ENCODE measurements at regions not wholly inside any gene's neighbourhood (a gene's known extent, or its start where the extent isn't known, plus 50 kb on each side); places are given as distances from the start of the nearest gene placed in this dataset.
"Not testable (repeated sequence)": the region's sequence is repeated elsewhere in the genome, so short reads cannot be mapped to it uniquely, and the experiment has no call there.

DNA sequence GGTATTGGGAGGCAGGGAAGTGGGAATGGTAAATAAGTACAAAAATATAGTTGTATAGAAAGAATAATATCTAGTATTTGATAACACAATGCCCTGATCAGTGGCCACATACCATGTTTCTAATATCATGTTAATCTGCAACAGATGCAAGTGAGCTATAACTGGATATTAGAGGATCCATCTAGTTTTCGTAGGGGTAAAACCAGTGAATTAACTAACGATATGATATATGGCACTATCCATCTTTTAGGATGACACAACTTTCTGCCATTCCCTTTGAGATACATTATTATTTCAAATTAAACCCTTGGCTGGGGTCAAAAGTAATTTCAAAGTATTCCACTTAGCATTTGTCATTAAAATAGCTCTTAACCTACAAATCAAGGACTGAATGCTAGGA, 1686.2 kb downstream of the SLITRK1 start:
- Histone ChIP-seq H3K9me3 (ENCODE audit: control insufficient read depth in 1 of 2, low read length in 2 of 2) (no peaks in the 10 kb centered on the region), H3K36me3 (ENCODE audit: insufficient read depth, low read length) (no peaks in the 10 kb centered on the region), H3K27me3 (ENCODE audit: insufficient read depth, low read length) (no peaks in the 10 kb centered on the region), H3K4me1 (ENCODE audit: insufficient read depth, low read length) (no peaks in the 10 kb centered on the region), H3K4me3 (ENCODE audit: low read length in 2 of 2) (no peak overlapping the region), H3K27ac (ENCODE audit: low read depth, low read length) (no peak overlapping the region)
- H3K9me3 Mint-ChIP-seq: peaks cover 0 to 27% (median 5%) of the 10 kb centered on the region in 8 donors
- POLR2A ChIA-PET (ENCODE audit: partially characterized antibody): no interaction called here
- H3K4me1 Mint-ChIP-seq: no peaks in the 10 kb centered on the region
- H3K36me3 Mint-ChIP-seq: no peaks in the 10 kb centered on the region
- CTCF ChIA-PET (ENCODE audit: partially characterized antibody): no interaction called here
- intact Hi-C loops (cut with micrococcal nuclease): no loop called here
- DNase-seq: no peak
- H3K27ac Mint-ChIP-seq: no peak overlapping the region
- H3K4me3 Mint-ChIP-seq: no peak overlapping the region
- no peaks in the 10 kb centered on the region for H3K27me3 Mint-ChIP-seq

DNA sequence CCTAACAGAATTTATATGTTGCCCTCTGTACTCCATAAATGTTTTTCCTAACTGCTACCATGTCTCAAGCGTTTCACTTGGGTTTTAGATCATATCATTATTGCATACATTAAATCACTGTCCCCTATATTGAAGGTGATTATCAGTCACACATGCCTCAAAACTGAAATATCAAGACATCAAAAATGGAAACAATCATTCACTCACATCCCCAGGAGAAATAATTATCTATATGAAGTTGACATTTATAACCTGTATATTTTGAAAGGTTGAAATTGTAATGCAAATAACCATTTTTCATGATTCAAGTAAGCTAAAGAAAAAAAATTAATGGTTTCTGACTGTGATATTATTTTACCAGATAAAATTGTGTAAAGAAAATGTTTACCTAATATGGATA, 1695.0 kb downstream of the SLITRK1 start:
- no peaks in the 10 kb centered on the region for H3K9me3 ChIP-seq (ENCODE audit: control insufficient read depth in 1 of 2, low read length in 2 of 2)
- H3K36me3 Mint-ChIP-seq: no peaks in the 10 kb centered on the region
- no peaks in the 10 kb centered on the region for H3K36me3 ChIP-seq (ENCODE audit: insufficient read depth, low read length)
- H3K4me3 ChIP-seq (ENCODE audit: low read length in 2 of 2): no peak overlapping the region
- peaks cover 0 to 8% (median 4%) of the 10 kb centered on the region in 8 donors for H3K9me3 Mint-ChIP-seq
- ChIA-PET CTCF (ENCODE audit: partially characterized antibody) (no interaction called here), POLR2A (ENCODE audit: partially characterized antibody) (no interaction called here)
- H3K4me1 Mint-ChIP-seq: no peaks in the 10 kb centered on the region
- no peak overlapping the region for H3K27ac Mint-ChIP-seq
- no peaks in the 10 kb centered on the region for H3K27me3 Mint-ChIP-seq
- no peak overlapping the region for H3K27ac ChIP-seq (ENCODE audit: low read depth, low read length)
- no peak overlapping the region for H3K4me3 Mint-ChIP-seq
- intact Hi-C loops (cut with micrococcal nuclease): no loop called here
- H3K4me1 ChIP-seq (ENCODE audit: insufficient read depth, low read length): no peaks in the 10 kb centered on the region
- H3K27me3 ChIP-seq (ENCODE audit: insufficient read depth, low read length): no peaks in the 10 kb centered on the region
- no peak for DNase-seq

GRCh38 chr13:82176751-82177150, 1705.5 kb downstream of the SLITRK1 start:
- H3K27ac Mint-ChIP-seq: no peak overlapping the region
- Histone ChIP-seq H3K36me3 (ENCODE audit: insufficient read depth, low read length) (no peaks in the 10 kb centered on the region), H3K4me1 (ENCODE audit: insufficient read depth, low read length) (no peaks in the 10 kb centered on the region), H3K27me3 (ENCODE audit: insufficient read depth, low read length) (no peaks in the 10 kb centered on the region), H3K27ac (ENCODE audit: low read depth, low read length) (no peak overlapping the region), H3K4me3 (ENCODE audit: low read length in 2 of 2) (no peak overlapping the region), H3K9me3 (ENCODE audit: control insufficient read depth in 1 of 2, low read length in 2 of 2) (no peaks in the 10 kb centered on the region)
- peaks cover 0 to 6% (median 3%) of the 10 kb centered on the region in 8 donors for H3K9me3 Mint-ChIP-seq
- no peak for DNase-seq
- ChIA-PET POLR2A (ENCODE audit: partially characterized antibody) (no interaction called here), CTCF (ENCODE audit: partially characterized antibody) (no interaction called here)
- H3K4me1 Mint-ChIP-seq: no peaks in the 10 kb centered on the region
- no peaks in the 10 kb centered on the region for H3K27me3 Mint-ChIP-seq
- intact Hi-C loops (cut with micrococcal nuclease): no loop called here
- H3K36me3 Mint-ChIP-seq: no peaks in the 10 kb centered on the region
- H3K4me3 Mint-ChIP-seq: no peak overlapping the region

DNA sequence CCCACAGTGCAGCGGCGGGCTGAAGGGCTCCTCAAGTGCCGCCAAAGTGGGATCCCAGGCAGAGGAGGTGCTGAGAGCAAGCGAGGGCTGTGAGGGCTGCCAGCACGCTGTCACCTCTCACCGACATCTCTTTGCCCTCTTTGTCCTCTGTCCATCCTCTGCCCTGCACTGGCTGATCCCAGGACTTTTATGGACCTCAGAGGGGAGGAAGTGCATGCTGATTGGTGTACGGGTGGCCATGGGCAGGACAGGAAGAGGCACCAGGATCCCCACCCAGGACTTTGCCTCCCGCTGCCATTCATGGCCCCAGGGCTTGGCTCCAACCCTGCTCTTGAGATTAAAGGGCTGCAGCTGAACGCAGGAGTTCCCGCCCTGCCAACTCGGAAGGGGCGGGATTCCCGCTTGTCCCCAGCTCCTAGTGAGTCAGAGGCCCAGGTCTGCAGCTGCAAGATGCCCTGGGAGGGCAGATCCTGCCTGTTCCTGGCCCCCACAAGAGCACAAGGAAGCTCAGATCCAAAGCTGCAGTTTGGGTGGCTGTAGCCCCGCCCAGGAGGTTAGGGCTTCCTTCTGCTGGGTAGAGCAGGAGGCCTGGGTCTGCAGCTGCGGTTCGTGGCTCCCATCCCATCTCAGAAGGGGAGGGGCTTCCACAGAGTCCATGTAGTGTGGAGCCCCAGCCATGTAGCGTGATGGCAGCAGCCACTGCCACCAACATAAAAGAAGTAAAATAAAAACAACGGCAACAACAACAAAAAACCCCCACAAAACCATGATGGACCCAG, 1716.7 kb downstream of the SLITRK1 start:
- H3K4me1 Mint-ChIP-seq: no peaks in the 10 kb centered on the region
- H3K27me3 ChIP-seq (ENCODE audit: insufficient read depth, low read length): no peaks in the 10 kb centered on the region
- no peak overlapping the region for H3K4me3 ChIP-seq (ENCODE audit: low read length in 2 of 2)
- H3K4me3 Mint-ChIP-seq: no peak overlapping the region
- no peak overlapping the region for H3K27ac Mint-ChIP-seq
- H3K27ac ChIP-seq (ENCODE audit: low read depth, low read length): no peak overlapping the region
- no peaks in the 10 kb centered on the region for H3K36me3 ChIP-seq (ENCODE audit: insufficient read depth, low read length)
- ChIA-PET CTCF (ENCODE audit: partially characterized antibody) (no interaction called here), POLR2A (ENCODE audit: partially characterized antibody) (no interaction called here)
- intact Hi-C loops (cut with micrococcal nuclease): no loop called here
- H3K9me3 ChIP-seq (ENCODE audit: control insufficient read depth in 1 of 2, low read length in 2 of 2): no peaks in the 10 kb centered on the region
- H3K27me3 Mint-ChIP-seq: no peaks in the 10 kb centered on the region
- H3K4me1 ChIP-seq (ENCODE audit: insufficient read depth, low read length): no peaks in the 10 kb centered on the region
- no peak for DNase-seq
- H3K36me3 Mint-ChIP-seq: no peaks in the 10 kb centered on the region
- H3K9me3 Mint-ChIP-seq: peaks cover 3 to 20% (median 14%) of the 10 kb centered on the region in 8 donors

DNA sequence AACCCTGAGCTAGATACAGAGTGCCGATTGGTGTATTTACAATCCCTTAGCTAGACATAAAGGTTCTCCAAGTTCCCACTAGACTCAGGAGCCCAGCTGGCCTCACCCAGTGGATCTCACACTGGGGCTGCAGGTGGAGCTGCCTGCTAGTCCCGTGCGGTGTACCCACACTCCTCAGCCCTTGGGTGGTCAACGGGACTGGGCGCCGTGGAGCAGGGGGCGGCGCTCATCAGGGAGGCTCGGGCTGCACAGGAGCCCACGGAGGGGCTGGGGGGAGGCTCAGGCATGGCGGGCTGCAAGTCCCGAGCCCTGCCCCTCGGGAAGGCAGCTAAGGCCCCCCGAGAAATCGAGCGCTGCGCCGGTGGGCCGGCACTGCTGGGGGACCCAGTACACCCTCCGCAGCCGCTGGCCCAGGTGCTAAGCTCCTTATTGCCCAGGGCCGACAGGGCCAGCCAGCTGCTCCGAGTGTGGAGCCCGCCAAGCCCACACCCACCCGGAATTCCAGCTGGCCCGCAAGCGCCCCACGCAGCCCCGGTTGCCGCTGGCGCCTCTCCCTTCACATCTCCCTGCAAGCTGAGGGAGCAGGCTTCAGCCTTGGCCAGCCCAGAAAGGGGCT, 1717.4 kb downstream of the SLITRK1 start:
- H3K27ac Mint-ChIP-seq; POLR2A ChIA-PET (ENCODE audit: partially characterized antibody); DNase-seq; H3K4me1 ChIP-seq (ENCODE audit: insufficient read depth, low read length); CTCF ChIA-PET (ENCODE audit: partially characterized antibody); H3K9me3 ChIP-seq (ENCODE audit: control insufficient read depth in 1 of 2, low read length in 2 of 2); H3K27me3 Mint-ChIP-seq; H3K4me1 Mint-ChIP-seq; H3K4me3 ChIP-seq (ENCODE audit: low read length in 2 of 2); H3K36me3 Mint-ChIP-seq; intact Hi-C loops (cut with micrococcal nuclease); H3K27me3 ChIP-seq (ENCODE audit: insufficient read depth, low read length); H3K27ac ChIP-seq (ENCODE audit: low read depth, low read length); H3K36me3 ChIP-seq (ENCODE audit: insufficient read depth, low read length); H3K4me3 Mint-ChIP-seq: not testable (repeated sequence)
- peaks cover 3 to 15% (median 12%) of the 10 kb centered on the region in 8 donors for H3K9me3 Mint-ChIP-seq

GRCh38 chr13:82147526-82147925, 1734.7 kb downstream of the SLITRK1 start:
- no peak overlapping the region for H3K4me3 Mint-ChIP-seq
- no peaks in the 10 kb centered on the region for H3K36me3 ChIP-seq (ENCODE audit: insufficient read depth, low read length)
- no peak for DNase-seq
- H3K27me3 ChIP-seq (ENCODE audit: insufficient read depth, low read length): no peaks in the 10 kb centered on the region
- no peaks in the 10 kb centered on the region for H3K27me3 Mint-ChIP-seq
- no peaks in the 10 kb centered on the region for H3K36me3 Mint-ChIP-seq
- H3K4me3 ChIP-seq (ENCODE audit: low read length in 2 of 2): no peak overlapping the region
- H3K27ac Mint-ChIP-seq: no peak overlapping the region
- no peaks in the 10 kb centered on the region for H3K9me3 ChIP-seq (ENCODE audit: control insufficient read depth in 1 of 2, low read length in 2 of 2)
- H3K27ac ChIP-seq (ENCODE audit: low read depth, low read length): no peak overlapping the region
- intact Hi-C loops (cut with micrococcal nuclease): no loop called here
- peaks cover 0 to 10% (median 1%) of the 10 kb centered on the region in 8 donors for H3K9me3 Mint-ChIP-seq
- ChIA-PET CTCF (ENCODE audit: partially characterized antibody) (no interaction called here), POLR2A (ENCODE audit: partially characterized antibody) (no interaction called here)
- no peaks in the 10 kb centered on the region for H3K4me1 ChIP-seq (ENCODE audit: insufficient read depth, low read length)
- H3K4me1 Mint-ChIP-seq: no peaks in the 10 kb centered on the region

DNA sequence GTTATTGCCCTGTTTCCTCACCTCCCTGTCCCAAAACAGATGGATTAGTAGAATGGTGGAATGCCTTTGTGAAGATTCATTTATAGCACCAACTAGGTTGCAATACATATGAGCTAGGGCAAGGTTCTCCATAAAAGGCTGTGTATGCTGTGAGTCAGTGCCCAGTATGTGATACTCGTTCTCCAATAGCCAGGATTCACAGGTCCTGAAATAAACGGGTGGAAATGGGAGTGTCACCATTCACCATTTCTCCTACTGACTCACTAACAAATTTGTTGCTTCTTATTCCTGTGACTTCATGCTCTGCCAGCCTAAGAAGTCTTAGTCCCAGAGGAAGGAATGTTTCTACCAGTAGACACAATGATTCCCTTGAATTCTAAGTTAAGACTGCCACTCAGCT, 1745.4 kb downstream of the SLITRK1 start:
- CTCF ChIA-PET (ENCODE audit: partially characterized antibody): no interaction called here
- intact Hi-C loops (cut with micrococcal nuclease): no loop called here
- no peak overlapping the region for H3K4me3 Mint-ChIP-seq
- POLR2A ChIA-PET (ENCODE audit: partially characterized antibody): no interaction called here
- H3K9me3 ChIP-seq (ENCODE audit: control insufficient read depth in 1 of 2, low read length in 2 of 2): no peaks in the 10 kb centered on the region
- no peaks in the 10 kb centered on the region for H3K4me1 Mint-ChIP-seq
- no peaks in the 10 kb centered on the region for H3K27me3 ChIP-seq (ENCODE audit: insufficient read depth, low read length)
- no peak for DNase-seq
- H3K36me3 Mint-ChIP-seq: no peaks in the 10 kb centered on the region
- H3K27ac ChIP-seq (ENCODE audit: low read depth, low read length): no peak overlapping the region
- no peak overlapping the region for H3K4me3 ChIP-seq (ENCODE audit: low read length in 2 of 2)
- H3K9me3 Mint-ChIP-seq: peaks cover 0 to 17% (median 5%) of the 10 kb centered on the region in 8 donors
- no peaks in the 10 kb centered on the region for H3K27me3 Mint-ChIP-seq
- no peak overlapping the region for H3K27ac Mint-ChIP-seq
- no peaks in the 10 kb centered on the region for H3K36me3 ChIP-seq (ENCODE audit: insufficient read depth, low read length)
- no peaks in the 10 kb centered on the region for H3K4me1 ChIP-seq (ENCODE audit: insufficient read depth, low read length)

Measured in CD4-positive, alpha-beta memory T cell (primary cell).